ENCODE measurements at regions not wholly inside any gene's neighbourhood (a gene's known extent, or its start where the extent isn't known, plus 50 kb on each side); places are given as distances from the start of the nearest gene placed in this dataset.

DNA sequence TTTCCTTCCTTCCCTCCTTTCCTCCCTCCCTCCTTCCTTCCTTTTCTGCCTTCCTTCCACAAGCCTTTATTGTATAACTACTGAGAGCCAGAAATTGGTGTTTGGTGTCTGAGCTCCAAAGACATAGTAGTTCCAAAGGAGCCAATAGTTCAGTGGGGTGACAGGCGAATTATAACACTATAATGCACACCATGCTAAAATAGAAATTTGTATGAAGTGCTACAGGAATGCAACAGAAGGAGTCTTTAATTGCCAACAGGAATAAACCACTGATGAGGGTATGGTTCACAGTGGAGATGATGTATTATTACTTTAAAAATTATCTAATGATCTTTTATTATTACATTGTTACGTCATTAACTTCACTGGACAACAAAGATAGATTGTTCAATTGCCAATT, 158.8 kb upstream of the SP8 start:
- no peak for DNase-seq

GRCh38 chr7:20952916-20953315, 166.2 kb upstream of the SP8 start:
- DNase-seq: no peak

- peak; percentile 8 for DNase-seq
Measured at GRCh38 chr7:20954711-20955619, 168.3 kb upstream of the SP8 start.

DNA sequence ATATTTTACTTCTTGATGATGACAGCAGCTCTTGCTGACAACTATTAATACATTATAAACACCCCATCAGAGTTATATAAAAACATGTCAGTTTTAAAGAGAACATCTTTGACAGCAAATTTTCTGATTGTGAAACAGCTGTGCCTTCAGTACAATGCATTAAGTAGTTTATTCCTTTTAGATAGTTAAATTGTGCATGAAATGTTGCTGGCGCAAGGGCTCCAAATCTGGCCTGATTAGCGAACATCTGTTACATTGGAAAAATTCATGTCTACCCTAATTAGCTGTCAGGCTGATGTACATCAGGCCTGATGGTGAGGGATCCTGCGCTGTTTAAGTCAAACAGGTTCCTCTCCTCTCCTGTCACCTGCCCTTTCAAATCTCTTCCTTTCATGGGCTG, 171.9 kb upstream of the SP8 start:
- DNase-seq: peak; percentile 52

DNA sequence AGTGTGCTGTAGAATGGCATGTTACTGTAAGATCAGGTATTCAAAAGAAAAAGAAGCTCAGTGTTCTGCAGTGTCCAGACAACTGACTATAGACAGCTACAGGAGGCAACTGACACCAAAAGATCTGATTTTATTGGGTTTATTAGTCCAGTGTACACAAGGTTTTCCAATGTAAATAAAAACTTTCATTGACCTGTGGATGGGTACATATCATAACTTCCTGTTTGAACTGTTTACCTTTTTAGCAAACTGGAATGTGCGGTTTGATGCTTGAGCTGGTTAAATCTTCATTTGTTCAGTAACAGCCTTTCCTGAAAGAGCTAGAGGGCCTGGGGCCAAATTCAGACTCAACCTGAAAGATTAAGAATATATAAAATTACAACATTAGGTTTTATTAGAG, 172.6 kb upstream of the SP8 start:
- DNase-seq: peak; percentile 34

DNA sequence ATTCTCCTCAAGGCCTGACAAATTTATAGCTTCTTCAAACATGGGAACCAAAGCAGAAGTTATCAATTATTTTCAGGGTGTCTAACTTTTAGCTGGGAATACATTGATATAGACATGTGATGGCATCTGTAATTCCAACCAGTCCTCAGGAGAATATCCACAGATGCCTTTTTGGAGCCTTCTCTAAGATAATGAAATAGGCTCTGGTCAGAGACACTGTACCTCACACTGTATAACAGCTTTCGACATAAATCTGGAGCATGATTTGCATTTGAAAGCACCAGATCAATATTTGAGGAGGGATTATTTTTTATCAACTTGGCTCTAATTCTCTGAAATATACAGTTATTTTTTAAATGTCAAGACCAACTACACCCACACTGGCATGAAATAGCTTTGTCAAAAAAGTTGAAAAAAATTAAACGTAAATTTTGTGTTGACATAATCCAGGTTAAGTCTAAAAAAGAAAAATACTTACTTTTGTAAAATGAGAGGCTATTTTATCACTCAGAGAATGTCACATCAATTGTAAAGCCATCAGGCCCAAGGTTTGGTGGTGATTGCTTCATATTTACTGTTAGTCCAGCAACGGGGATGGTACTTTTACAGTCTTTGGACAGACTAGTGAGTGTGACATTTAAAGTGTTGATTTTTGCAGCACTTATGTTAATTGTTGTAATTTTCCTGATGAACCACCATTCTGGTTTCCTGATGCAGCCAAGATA, 177.0 kb upstream of the SP8 start:
- DNase-seq: no peak

- peak; percentile 4 for DNase-seq
Measured at GRCh38 chr7:20964281-20964918, 177.7 kb upstream of the SP8 start.

GRCh38 chr7:20971219-20971618, 184.5 kb upstream of the SP8 start:
- DNase-seq: no peak

DNA sequence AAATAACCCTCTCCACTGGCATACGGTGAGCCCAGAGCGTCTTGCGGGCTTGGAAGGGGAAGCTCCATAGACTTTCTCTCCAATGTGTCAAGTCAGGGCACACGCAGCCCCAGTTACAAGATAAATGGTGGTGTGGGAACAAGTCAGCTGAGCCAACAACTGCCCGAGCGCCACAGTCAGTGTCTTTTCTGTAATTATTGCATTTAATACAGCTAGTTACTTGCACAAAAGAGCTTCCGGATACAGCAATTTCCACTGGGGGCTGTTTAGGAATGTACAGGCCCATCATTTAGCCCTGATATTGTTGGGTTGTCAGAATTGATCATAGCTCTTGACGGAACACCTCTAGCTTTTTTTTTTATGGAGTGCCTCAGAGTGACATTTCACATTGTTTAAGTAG, 193.5 kb upstream of the SP8 start:
- no peak for DNase-seq

DNA sequence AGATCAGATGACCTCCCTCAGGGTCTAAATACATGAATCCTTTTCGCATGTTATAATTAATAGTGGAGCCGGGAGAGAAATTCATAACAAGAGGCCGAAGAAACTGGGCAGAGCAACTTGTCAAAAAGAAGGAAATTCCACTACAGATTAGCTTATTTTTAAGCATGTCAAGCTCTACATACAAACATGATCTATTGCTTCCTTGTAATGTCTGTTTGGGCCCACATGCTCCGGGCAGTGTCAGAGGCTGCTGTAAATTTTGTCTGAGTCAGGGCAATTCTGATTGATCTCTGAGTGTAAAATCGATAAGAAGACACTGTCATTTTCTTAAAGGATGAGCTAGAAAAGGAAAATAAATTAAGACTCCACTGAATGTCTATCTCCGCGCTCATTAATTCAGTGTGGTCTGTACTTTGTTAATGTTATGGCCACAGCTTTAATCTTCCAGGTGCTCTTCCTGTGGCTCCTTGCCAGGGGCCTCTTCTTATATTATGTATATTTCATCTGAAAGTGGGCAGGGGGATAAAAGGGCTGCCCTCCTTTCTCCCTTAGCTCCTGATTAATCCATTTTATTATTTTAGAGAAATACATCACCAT, 194.1 kb upstream of the SP8 start:
- no peak for DNase-seq

DNA sequence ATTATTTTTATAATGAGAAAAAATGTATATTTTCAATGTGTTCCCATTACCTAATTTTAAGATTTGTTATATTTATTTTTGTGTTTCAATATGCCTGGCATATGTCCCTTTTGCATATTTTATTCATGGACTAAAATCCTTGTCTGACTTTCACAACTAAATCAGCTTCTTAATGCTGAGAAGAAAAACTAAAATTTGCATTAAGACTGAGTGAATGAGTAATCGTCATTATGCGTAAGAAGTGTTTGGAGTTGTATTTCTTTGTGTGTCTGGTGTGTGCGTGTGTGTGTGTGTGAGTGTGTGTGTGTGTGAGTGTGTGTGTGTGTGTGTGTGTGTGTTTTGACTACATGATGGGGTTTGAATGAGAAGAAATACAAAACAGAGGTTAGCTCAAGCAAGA, 201.7 kb upstream of the SP8 start:
- no peak for DNase-seq

- no peak for DNase-seq
Measured at GRCh38 chr7:20991544-20991943, 204.9 kb upstream of the SP8 start.

DNA sequence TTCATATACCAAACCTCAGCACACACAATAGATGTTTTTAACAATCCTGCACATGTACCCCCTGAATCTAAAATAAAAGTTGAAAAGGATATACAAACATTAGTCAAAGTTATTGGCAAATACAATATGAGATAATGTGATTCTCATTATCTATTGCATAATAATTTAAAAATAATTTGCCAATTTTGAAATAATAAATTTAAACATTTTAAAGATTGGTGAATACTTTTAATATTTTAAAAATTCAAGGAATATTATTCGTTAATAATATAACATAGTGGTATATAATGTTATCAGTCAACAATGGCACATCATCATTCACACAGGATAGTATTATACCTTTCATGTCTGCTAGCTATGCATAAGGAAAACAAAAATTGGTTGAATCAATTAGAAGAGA, 207.0 kb upstream of the SP8 start:
- DNase-seq: no peak

GRCh38 chr7:20998309-20998708, 211.6 kb upstream of the SP8 start:
- DNase-seq: no peak

DNA sequence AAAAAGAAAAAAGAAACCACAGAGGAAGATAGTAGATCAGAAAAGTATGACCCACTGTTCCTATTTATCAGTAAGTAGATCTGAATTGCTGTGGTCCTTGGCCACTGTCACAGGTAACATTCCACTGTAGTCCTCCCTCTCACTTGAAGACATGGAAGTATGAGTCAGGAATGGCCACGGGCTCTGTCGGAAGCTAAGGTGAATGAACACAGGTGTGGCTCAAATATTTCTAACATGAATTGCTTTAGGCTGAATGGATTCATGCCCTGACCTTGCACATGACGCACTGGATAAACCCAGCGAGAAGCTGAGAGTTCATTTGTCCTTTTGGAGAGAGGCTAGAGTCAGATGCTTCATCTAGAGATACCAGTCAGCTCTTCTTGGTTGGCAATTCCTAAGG, 224.5 kb upstream of the SP8 start:
- no peak for DNase-seq

DNA sequence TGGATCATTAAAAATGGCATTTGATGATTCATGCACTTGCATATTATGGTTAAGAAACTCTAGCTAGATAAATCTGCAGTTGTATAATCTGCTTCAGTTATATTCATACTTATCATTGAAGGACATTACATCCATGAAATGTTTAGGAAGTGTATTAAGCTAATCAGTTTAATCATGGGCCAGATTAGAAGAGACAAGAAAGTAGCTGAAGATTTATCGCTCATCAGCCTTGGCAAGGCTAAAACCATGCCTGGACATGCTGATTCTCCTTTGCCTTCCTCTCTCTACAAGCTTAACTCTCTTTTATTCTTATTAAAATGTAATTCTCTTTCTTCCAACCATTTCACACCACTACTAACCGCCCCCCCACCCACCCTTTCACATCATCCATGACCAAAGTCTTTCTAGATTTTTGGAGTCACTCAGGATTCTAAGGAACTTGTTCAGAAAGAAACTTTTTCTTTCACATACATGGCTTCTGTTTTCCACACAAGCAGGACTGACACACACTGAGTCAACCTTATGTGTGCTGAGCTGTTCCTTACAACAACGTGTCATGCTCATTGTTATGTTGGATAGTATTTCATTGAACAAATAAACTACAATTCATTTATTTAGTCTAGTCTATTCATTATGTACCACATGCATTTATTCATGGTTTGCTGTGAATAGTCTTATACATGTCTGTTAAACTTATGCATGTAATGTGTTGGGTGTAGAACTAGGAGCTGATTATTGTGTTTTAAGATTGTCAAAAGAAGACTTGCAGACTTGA, 227.3 kb upstream of the SP8 start:
- DNase-seq: no peak

DNA sequence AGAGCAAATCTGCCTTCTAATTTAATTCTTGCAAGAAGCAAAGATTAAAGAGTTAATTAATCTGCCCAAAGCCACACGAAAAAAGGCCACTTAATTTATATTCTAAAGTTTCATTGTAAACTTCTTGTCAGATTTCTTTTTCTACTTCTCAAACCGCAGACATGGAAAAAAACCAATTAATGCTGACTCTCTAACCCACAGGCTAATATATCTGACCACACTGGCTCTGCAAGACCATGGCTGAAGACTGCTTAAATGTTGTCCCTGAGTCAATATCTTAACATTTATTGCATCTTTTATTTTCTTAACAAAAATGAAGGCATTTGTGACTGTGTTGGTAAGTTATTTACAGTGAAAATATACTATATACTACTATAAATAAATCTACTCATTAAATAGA, 234.0 kb upstream of the SP8 start:
- no peak for DNase-seq

DNA sequence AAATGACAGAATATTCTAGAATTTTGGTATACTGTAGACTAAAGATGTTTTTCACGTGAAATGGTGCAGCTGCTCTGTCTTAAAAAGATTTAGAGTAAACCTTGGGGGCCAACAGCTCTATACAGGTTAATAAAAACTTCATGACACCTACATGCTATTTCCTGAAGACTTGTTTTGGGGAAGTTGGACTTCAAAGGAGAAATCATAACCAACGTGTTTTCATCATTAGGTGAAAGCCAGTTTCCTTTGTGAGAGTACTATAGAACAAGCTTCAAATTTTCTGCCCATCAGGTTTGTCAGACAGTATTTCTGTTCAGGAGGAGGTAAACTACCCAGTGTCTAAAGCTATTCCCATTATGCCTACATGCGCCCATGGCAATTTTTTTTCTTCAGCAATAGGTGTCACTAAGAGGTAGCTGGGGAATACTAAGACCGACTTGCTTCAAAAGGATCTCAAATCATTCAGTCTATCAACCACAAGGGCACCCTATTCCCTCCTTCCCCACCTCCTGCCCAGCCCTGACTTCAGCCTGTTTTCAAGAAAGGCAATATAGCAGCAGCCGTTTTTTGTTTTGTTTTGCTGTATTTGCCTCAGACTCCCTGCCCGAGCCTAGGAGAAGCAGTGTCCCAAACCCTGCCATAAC, 237.3 kb upstream of the SP8 start:
- DNase-seq: no peak

- DNase-seq: no peak
Measured at GRCh38 chr7:21024485-21024867, 237.8 kb upstream of the SP8 start.

GRCh38 chr7:21028186-21028585, 241.5 kb upstream of the SP8 start:
- DNase-seq: peak; percentile 4

GRCh38 chr7:21028599-21028998, 241.9 kb upstream of the SP8 start:
- no peak for DNase-seq

GRCh38 chr7:21029006-21029405, 242.3 kb upstream of the SP8 start:
- no peak for DNase-seq

Data from tongue (tissue), 1 donor.